Mesodermal cell (in vitro differentiated cells): ENCODE measurements at regions not wholly inside any gene's neighbourhood (a gene's known extent, or its start where the extent isn't known, plus 50 kb on each side); places are given as distances from the start of the nearest gene placed in this dataset.
"Not testable (repeated sequence)": the region's sequence is repeated elsewhere in the genome, so short reads cannot be mapped to it uniquely, and the experiment has no call there.

Source experiments
- H3K27ac ChIP-seq: 2 replicates; pipeline ENCODE4 v1.7.0; 2013; ENCODE audit warnings: mild to moderate bottlenecking, low read depth, low read length, moderate library complexity; ENCODE audit not compliant: severe bottlenecking
- H3K36me3 ChIP-seq: 2 replicates; pipeline ENCODE4 v1.7.1; 2013; ENCODE audit warnings: mild to moderate bottlenecking, low read length, moderate library complexity; ENCODE audit not compliant: control insufficient read depth, insufficient read depth
- H3K4me1 ChIP-seq: one replicate; pipeline ENCODE4 v1.7.1; 2013; ENCODE audit warnings: mild to moderate bottlenecking, low read length; ENCODE audit not compliant: insufficient read depth, control insufficient read depth, poor library complexity, severe bottlenecking
- H3K4me3 ChIP-seq: 2 replicates; pipeline ENCODE4 v1.7.0; 2013; ENCODE audit warnings: low read length, control low read depth, mild to moderate bottlenecking; ENCODE audit not compliant: insufficient read depth, poor library complexity, severe bottlenecking; ENCODE audit errors: extremely low read depth
- H3K9me3 ChIP-seq: 2 replicates; pipeline ENCODE4 v1.7.1; 2013; ENCODE audit warnings: mild to moderate bottlenecking, low read length, moderate library complexity; ENCODE audit not compliant: control insufficient read depth
- WGBS, 2 experiments: methylation state at CpG; one replicate each; pipeline ENCODE4 v1.1.5; 2013; ENCODE audit warnings: missing lambda C conversion rate in 2 of 2; ENCODE audit not compliant: insufficient coverage in 2 of 2; 5-methylcytosine and 5-hydroxymethylcytosine counted together

GRCh38 chr9:108048406-108049025, 558.9 kb upstream of the KLF4 start:
- no peaks in the 10 kb centered on the region for H3K4me1 ChIP-seq
- H3K36me3 ChIP-seq: no peaks in the 10 kb centered on the region
- peaks cover 5% of the 10 kb centered on the region for H3K9me3 ChIP-seq
- H3K4me3 ChIP-seq: no peak overlapping the region
- H3K27ac ChIP-seq: no peak overlapping the region

- not testable (repeated sequence) for H3K36me3 ChIP-seq, H3K4me3 ChIP-seq, H3K9me3 ChIP-seq, H3K4me1 ChIP-seq, H3K27ac ChIP-seq
- WGBS, 2 experiments: no CpG with 5 or more reads among the region's 1 CpG
Observed at GRCh38 chr9:108047777-108048176, 558.2 kb upstream of the KLF4 start.

GRCh38 chr9:108047264-108047663, 557.7 kb upstream of the KLF4 start:
- Histone ChIP-seq H3K27ac (no peak overlapping the region), H3K36me3 (no peaks in the 10 kb centered on the region), H3K4me1 (no peaks in the 10 kb centered on the region), H3K4me3 (no peak overlapping the region), H3K9me3 (peaks cover 6% of the 10 kb centered on the region)
- WGBS, 2 experiments: 89 to 100% methylated on average over 3 of the region's 5 CpGs

- WGBS, 2 experiments: 89 to 100% methylated on average over 1 of the region's 1 CpG
- H3K4me3 ChIP-seq: no peak overlapping the region
- no peaks in the 10 kb centered on the region for H3K36me3 ChIP-seq
- H3K4me1 ChIP-seq: peaks cover 11% of the 10 kb centered on the region
- peaks cover 6% of the 10 kb centered on the region for H3K9me3 ChIP-seq
- H3K27ac ChIP-seq: no peak overlapping the region
Observed at GRCh38 chr9:108045851-108046250, 556.3 kb upstream of the KLF4 start.

- Histone ChIP-seq H3K27ac (no peak overlapping the region), H3K36me3 (no peaks in the 10 kb centered on the region), H3K4me1 (peaks cover 14% of the 10 kb centered on the region), H3K4me3 (no peak overlapping the region), H3K9me3 (peaks cover 6% of the 10 kb centered on the region)
- no CpG with 5 or more reads among the region's 1 CpG for WGBS, 2 experiments
Observed at GRCh38 chr9:108043585-108043984, 554.0 kb upstream of the KLF4 start.

GRCh38 chr9:108041551-108041950, 552.0 kb upstream of the KLF4 start:
- Histone ChIP-seq H3K36me3 (no peaks in the 10 kb centered on the region), H3K4me1 (peaks cover 14% of the 10 kb centered on the region), H3K4me3 (no peak overlapping the region), H3K27ac (no peak overlapping the region), H3K9me3 (peaks cover 6% of the 10 kb centered on the region)
- WGBS, 2 experiments: 55 to 78% methylated on average over 1 of the region's 1 CpG

- whole genome bisulfite sequencing, 2 experiments: 71% methylated on average over 1 of the region's 1 CpG; no CpG with 5 or more reads in 1 of the 2 experiments
Observed at GRCh38 chr9:108040783-108041182, 551.2 kb upstream of the KLF4 start.

GRCh38 chr9:108039493-108039892, 549.9 kb upstream of the KLF4 start:
- peaks cover 6% of the 10 kb centered on the region for H3K9me3 ChIP-seq
- WGBS, 2 experiments: 100% methylated on average over 1 of the region's 1 CpG
- H3K4me3 ChIP-seq: no peak overlapping the region
- no peaks in the 10 kb centered on the region for H3K36me3 ChIP-seq
- H3K27ac ChIP-seq: no peak overlapping the region
- H3K4me1 ChIP-seq: peaks cover 14% of the 10 kb centered on the region

More at GRCh38 chr9:108040783-108041182, 551.2 kb upstream of the KLF4 start:
- Histone ChIP-seq H3K4me3 (no peak overlapping the region), H3K4me1 (peaks cover 14% of the 10 kb centered on the region), H3K27ac (no peak overlapping the region), H3K36me3 (no peaks in the 10 kb centered on the region), H3K9me3 (peaks cover 6% of the 10 kb centered on the region)

GRCh38 chr9:108039012-108039411, 549.4 kb upstream of the KLF4 start:
- no peaks in the 10 kb centered on the region for H3K36me3 ChIP-seq
- no peak overlapping the region for H3K4me3 ChIP-seq
- peaks cover 5% of the 10 kb centered on the region for H3K9me3 ChIP-seq
- no peak overlapping the region for H3K27ac ChIP-seq
- WGBS, 2 experiments: 80 to 83% methylated on average over 1 of the region's 1 CpG
- peaks cover 14% of the 10 kb centered on the region for H3K4me1 ChIP-seq

- H3K4me1 ChIP-seq: no peaks in the 10 kb centered on the region
- no CpG with 5 or more reads among the region's 1 CpG for WGBS, 2 experiments
Observed at GRCh38 chr9:108035487-108035886, 545.9 kb upstream of the KLF4 start.

GRCh38 chr9:108033976-108034964, 544.7 kb upstream of the KLF4 start:
- Histone ChIP-seq H3K27ac (no peak overlapping the region), H3K4me3 (no peak overlapping the region), H3K9me3 (peaks cover 3% of the 10 kb centered on the region), H3K4me1 (no peaks in the 10 kb centered on the region), H3K36me3 (no peaks in the 10 kb centered on the region)
- WGBS, 2 experiments: 88 to 94% methylated on average over 4 of the region's 5 CpGs

More at GRCh38 chr9:108035487-108035886, 545.9 kb upstream of the KLF4 start:
- Histone ChIP-seq H3K27ac (no peak overlapping the region), H3K4me3 (no peak overlapping the region), H3K9me3 (peaks cover 3% of the 10 kb centered on the region), H3K36me3 (no peaks in the 10 kb centered on the region)
